DOHH2 (cell line): ENCODE measurements at regions not wholly inside any gene's neighbourhood (a gene's known extent, or its start where the extent isn't known, plus 50 kb on each side); places are given as distances from the start of the nearest gene placed in this dataset.

Source experiments
- H3F3A ChIP-seq: fragments of 200-600 bp; sonication (generic), shearing (Covaris generic); 2 replicates; pipeline ENCODE4 v1.6.0; 2016; ENCODE audit warnings: antibody characterized with exemption, mild to moderate bottlenecking; ENCODE audit not compliant: control insufficient read depth, insufficient read depth
- H3K27ac ChIP-seq: fragments of 200-600 bp; sonication (generic); 2 replicates; pipeline ENCODE4 v1.5.1; 2014; ENCODE audit warnings: low read depth, mild to moderate bottlenecking, low read length, moderate library complexity
- H3K27me3 ChIP-seq: fragments of 200-600 bp; sonication (generic); 2 replicates; pipeline ENCODE4 v1.6.1; 2014; ENCODE audit warnings: mild to moderate bottlenecking, low read length, mixed read lengths; ENCODE audit not compliant: control insufficient read depth
- H3K36me3 ChIP-seq: fragments of 200-600 bp; sonication (generic); 2 replicates; pipeline ENCODE4 v1.6.1; 2014; ENCODE audit warnings: mild to moderate bottlenecking, low read length, moderate library complexity, mixed read lengths; ENCODE audit not compliant: control insufficient read depth
- H3K4me1 ChIP-seq: fragments of 200-600 bp; sonication (generic); 2 replicates; pipeline ENCODE4 v1.6.1; 2014; ENCODE audit warnings: mild to moderate bottlenecking, low read length, mixed read lengths; ENCODE audit not compliant: control insufficient read depth
- H3K4me2 ChIP-seq: fragments of 200-600 bp; sonication (generic); 2 replicates; pipeline ENCODE4 v1.6.0; 2014; ENCODE audit warnings: mild to moderate bottlenecking, low read length, moderate library complexity
- H3K4me3 ChIP-seq: fragments of 200-600 bp; sonication (generic); 2 replicates; pipeline ENCODE4 v1.5.1; 2014; ENCODE audit warnings: mild to moderate bottlenecking, low read length, mixed read lengths
- H3K79me2 ChIP-seq: fragments of 200-600 bp; sonication (generic); 2 replicates; pipeline ENCODE4 v1.6.1; 2014; ENCODE audit warnings: mild to moderate bottlenecking, low read length, mixed read lengths; ENCODE audit not compliant: control insufficient read depth
- H3K9me2 ChIP-seq: fragments of 200-600 bp; sonication (generic); replicated peaks from 2 replicates; pipeline ENCODE4 v1.6.1; 2014; ENCODE audit warnings: mild to moderate bottlenecking, low read length, mixed read lengths; ENCODE audit not compliant: control insufficient read depth
- H3K9me3 ChIP-seq: fragments of 200-600 bp; sonication (generic); 2 replicates; pipeline ENCODE4 v1.6.1; 2014; ENCODE audit warnings: antibody characterized with exemption, low read length, mixed read lengths; ENCODE audit not compliant: control insufficient read depth, insufficient read depth
- H4K20me1 ChIP-seq: fragments of 200-600 bp; sonication (generic); 2 replicates; pipeline ENCODE4 v1.6.0; 2014; ENCODE audit warnings: low read depth, mild to moderate bottlenecking, antibody characterized with exemption, low read length, moderate library complexity; ENCODE audit not compliant: control insufficient read depth, insufficient read depth
- EZH2phosphoT487 ChIP-seq: fragments of 200-600 bp; sonication (generic); IDR thresholded peaks from 2 replicates; pipeline ENCODE4 v1.6.1; 2017; ENCODE audit warnings: borderline replicate concordance, mild to moderate bottlenecking, antibody characterized with exemption, low read length, moderate library complexity, mixed read lengths
- TF ChIP-seq, protein P1 (sequence below): fragments of 200-600 bp; sonication (generic); IDR thresholded peaks from one replicate; pipeline ENCODE4 v1.5.1; 2014; ENCODE audit warnings: antibody characterized with exemption, mild to moderate bottlenecking, low read depth, low read length; ENCODE audit not compliant: poor library complexity, severe bottlenecking

DNA sequence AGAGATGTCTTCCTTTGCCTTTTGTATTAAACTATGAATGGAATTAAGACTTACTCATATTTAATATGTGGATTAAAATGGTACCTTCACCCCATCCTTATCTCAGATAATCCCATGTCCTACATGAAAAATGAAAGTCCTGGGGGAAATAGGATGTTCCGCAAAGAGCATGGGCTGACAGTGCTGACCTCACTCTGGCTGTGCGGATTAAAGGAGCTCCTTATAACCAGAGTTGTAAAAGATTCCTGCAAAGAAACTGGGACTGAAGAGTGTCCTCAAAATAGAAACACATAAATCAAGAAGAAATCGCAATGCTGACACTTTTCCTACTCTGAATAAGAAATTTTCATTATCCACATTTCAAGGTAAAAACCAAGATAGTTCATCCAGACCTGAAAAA is 384.5 kb downstream of the LIG4 start:
- no peak overlapping the region for H3K4me2 ChIP-seq
- no peak overlapping the region for H3K27ac ChIP-seq
- no peaks in the 10 kb centered on the region for H3K9me2 ChIP-seq
- no peaks in the 10 kb centered on the region for H3F3A ChIP-seq
- TF ChIP-seq, protein P1, sequence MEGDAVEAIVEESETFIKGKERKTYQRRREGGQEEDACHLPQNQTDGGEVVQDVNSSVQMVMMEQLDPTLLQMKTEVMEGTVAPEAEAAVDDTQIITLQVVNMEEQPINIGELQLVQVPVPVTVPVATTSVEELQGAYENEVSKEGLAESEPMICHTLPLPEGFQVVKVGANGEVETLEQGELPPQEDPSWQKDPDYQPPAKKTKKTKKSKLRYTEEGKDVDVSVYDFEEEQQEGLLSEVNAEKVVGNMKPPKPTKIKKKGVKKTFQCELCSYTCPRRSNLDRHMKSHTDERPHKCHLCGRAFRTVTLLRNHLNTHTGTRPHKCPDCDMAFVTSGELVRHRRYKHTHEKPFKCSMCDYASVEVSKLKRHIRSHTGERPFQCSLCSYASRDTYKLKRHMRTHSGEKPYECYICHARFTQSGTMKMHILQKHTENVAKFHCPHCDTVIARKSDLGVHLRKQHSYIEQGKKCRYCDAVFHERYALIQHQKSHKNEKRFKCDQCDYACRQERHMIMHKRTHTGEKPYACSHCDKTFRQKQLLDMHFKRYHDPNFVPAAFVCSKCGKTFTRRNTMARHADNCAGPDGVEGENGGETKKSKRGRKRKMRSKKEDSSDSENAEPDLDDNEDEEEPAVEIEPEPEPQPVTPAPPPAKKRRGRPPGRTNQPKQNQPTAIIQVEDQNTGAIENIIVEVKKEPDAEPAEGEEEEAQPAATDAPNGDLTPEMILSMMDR: no peak
- no peak for TF ChIP-seq EZH2phosphoT487
- no peaks in the 10 kb centered on the region for H3K9me3 ChIP-seq
- H3K4me1 ChIP-seq: no peaks in the 10 kb centered on the region
- no peaks in the 10 kb centered on the region for H4K20me1 ChIP-seq
- H3K79me2 ChIP-seq: no peaks in the 10 kb centered on the region
- H3K36me3 ChIP-seq: no peaks in the 10 kb centered on the region
- no peaks in the 10 kb centered on the region for H3K27me3 ChIP-seq
- H3K4me3 ChIP-seq: no peak overlapping the region

DNA sequence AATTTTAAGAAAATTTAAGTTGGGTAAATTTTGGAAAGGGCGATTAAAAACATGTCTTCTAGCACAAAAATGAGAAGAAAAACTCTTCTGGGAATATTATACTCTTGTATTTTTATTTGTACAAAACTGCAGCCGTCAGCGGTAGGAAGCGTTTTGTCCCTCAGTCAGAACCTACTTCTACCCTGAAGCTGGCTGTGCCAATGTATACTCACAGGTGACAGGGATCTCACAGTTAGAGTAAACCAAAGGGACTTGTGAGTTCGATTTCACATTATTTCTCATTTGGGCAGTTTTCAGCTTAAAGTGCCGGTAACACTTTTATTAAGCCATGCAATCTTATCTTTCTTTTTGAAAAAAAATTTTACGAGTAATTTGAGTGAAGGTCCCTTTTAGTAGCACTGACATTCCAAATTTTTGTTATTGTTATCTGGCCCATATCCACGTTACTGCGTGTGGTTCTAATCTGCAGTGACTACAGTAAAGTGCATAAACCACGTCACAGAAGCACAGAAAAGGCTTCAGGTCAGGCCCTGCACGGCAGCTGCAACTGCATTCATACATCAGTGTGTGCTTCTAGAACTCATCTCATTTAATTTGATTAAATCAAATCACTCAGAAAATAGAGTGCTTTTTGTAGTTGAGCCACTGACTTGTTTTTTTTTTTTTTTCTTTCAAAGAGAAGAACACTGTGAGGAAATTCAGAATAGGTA is 387.3 kb downstream of the LIG4 start:
- Histone ChIP-seq H3K36me3 (no peaks in the 10 kb centered on the region), H4K20me1 (no peaks in the 10 kb centered on the region), H3K4me3 (no peak overlapping the region), H3K27me3 (no peaks in the 10 kb centered on the region), H3K27ac (no peak overlapping the region), H3K4me2 (no peak overlapping the region), H3K9me2 (no peaks in the 10 kb centered on the region), H3F3A (no peaks in the 10 kb centered on the region), H3K4me1 (no peaks in the 10 kb centered on the region), H3K79me2 (no peaks in the 10 kb centered on the region), H3K9me3 (no peaks in the 10 kb centered on the region)
- TF ChIP-seq, protein P1: no peak
- TF ChIP-seq EZH2phosphoT487: no peak

DNA sequence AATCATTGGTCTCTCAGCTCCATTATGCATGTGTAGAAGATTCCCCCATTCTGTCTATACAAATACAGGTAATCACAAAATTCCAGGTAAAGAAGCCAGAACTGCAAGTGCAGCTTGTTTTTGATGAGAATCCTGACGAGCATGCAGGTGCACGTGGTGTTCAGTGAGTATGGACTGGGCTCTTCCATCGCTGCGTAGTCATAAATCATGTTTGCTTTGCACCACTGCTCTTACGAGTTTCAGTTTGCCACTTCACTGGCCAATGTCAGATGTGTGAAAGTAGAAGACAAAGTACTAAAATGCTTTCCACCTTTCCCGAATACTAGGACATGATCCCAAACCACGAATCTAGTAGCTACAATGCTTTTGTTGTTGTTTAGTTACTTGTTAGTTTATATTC is 390.7 kb downstream of the LIG4 start:
- H3K4me3 ChIP-seq: no peak overlapping the region
- H3K79me2 ChIP-seq: no peaks in the 10 kb centered on the region
- no peaks in the 10 kb centered on the region for H3K27me3 ChIP-seq
- no peaks in the 10 kb centered on the region for H3F3A ChIP-seq
- H3K9me2 ChIP-seq: no peaks in the 10 kb centered on the region
- TF ChIP-seq, protein P1: no peak
- no peak for TF ChIP-seq EZH2phosphoT487
- no peaks in the 10 kb centered on the region for H3K36me3 ChIP-seq
- H4K20me1 ChIP-seq: no peaks in the 10 kb centered on the region
- no peak overlapping the region for H3K4me2 ChIP-seq
- no peaks in the 10 kb centered on the region for H3K9me3 ChIP-seq
- no peak overlapping the region for H3K27ac ChIP-seq
- no peaks in the 10 kb centered on the region for H3K4me1 ChIP-seq
